Gastrocnemius medialis (tissue), 4 donors: ENCODE measurements at regions not wholly inside any gene's neighbourhood (a gene's known extent, or its start where the extent isn't known, plus 50 kb on each side); places are given as distances from the start of the nearest gene placed in this dataset.

Source experiments
- POLR2A ChIP-seq, 2 donors: fragments of 450-650 bp; IDR thresholded peaks; one replicate each; pipeline ENCODE4 v1.6.1; 2017; ENCODE audit warnings: antibody characterized with exemption in 2 of 2, mild to moderate bottlenecking in 2 of 2, moderate library complexity in 2 of 2
- TF ChIP-seq, protein P1 (sequence below), 5 experiments: fragments of 450-650 bp in 3 of 5; fragments of 200-600 bp in 2 of 5; sonication (generic) in 2 of 5; IDR thresholded peaks in 4 of 5; conservative IDR thresholded peaks in 1 of 5; 1 replicate in 4 of 5; 2 replicates in 1 of 5; pipeline ENCODE4 v1.5.1; 2016 to 2019; ENCODE audit warnings: antibody characterized with exemption in 5 of 5, mild to moderate bottlenecking in 3 of 5, moderate library complexity in 3 of 5

- TF ChIP-seq, protein P1, sequence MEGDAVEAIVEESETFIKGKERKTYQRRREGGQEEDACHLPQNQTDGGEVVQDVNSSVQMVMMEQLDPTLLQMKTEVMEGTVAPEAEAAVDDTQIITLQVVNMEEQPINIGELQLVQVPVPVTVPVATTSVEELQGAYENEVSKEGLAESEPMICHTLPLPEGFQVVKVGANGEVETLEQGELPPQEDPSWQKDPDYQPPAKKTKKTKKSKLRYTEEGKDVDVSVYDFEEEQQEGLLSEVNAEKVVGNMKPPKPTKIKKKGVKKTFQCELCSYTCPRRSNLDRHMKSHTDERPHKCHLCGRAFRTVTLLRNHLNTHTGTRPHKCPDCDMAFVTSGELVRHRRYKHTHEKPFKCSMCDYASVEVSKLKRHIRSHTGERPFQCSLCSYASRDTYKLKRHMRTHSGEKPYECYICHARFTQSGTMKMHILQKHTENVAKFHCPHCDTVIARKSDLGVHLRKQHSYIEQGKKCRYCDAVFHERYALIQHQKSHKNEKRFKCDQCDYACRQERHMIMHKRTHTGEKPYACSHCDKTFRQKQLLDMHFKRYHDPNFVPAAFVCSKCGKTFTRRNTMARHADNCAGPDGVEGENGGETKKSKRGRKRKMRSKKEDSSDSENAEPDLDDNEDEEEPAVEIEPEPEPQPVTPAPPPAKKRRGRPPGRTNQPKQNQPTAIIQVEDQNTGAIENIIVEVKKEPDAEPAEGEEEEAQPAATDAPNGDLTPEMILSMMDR (IDR thresholded peaks at IDR 0.05 in 4 of 5, conservative IDR thresholded peaks at IDR 0.05 in 1 of 5), result no peak
- no peak for TF ChIP-seq POLR2A (IDR thresholded peaks at IDR 0.05)
Measured at GRCh38 chr6:170088582-170088955, 202.3 kb downstream of the DLL1 start.
